IPS-15b (cell line): ENCODE measurements at regions not wholly inside any gene's neighbourhood (a gene's known extent, or its start where the extent isn't known, plus 50 kb on each side); places are given as distances from the start of the nearest gene placed in this dataset.

ENCODE experiments used
- H3K27me3 ChIP-seq: one replicate; pipeline ENCODE4 v1.6.1; 2013; ENCODE audit warnings: low read length; ENCODE audit not compliant: control insufficient read depth, insufficient read depth
- H3K36me3 ChIP-seq: one replicate; pipeline ENCODE4 v1.6.1; 2013; ENCODE audit warnings: low read length; ENCODE audit not compliant: control insufficient read depth, insufficient read depth
- H3K4me1 ChIP-seq: one replicate; pipeline ENCODE4 v1.6.1; 2013; ENCODE audit warnings: mild to moderate bottlenecking, low read length; ENCODE audit not compliant: control insufficient read depth, insufficient read depth
- H3K4me3 ChIP-seq: one replicate; pipeline ENCODE4 v1.5.1; 2013; ENCODE audit warnings: low read depth, low read length
- H3K9ac ChIP-seq: one replicate; pipeline ENCODE4 v1.6.1; 2013; ENCODE audit warnings: low read depth, mild to moderate bottlenecking, low read length
- H3K9me3 ChIP-seq: one replicate; pipeline ENCODE4 v1.6.1; 2013; ENCODE audit warnings: mild to moderate bottlenecking, low read length; ENCODE audit not compliant: control insufficient read depth, insufficient read depth

GRCh38 chr9:118088090-118088489 lies 383.9 kb downstream of the TLR4 start:
- no peaks in the 10 kb centered on the region for H3K4me1 ChIP-seq
- no peak overlapping the region for H3K4me3 ChIP-seq
- no peaks in the 10 kb centered on the region for H3K36me3 ChIP-seq
- H3K27me3 ChIP-seq: no peaks in the 10 kb centered on the region
- H3K9me3 ChIP-seq: no peaks in the 10 kb centered on the region
- H3K9ac ChIP-seq: no peak overlapping the region

GRCh38 chr9:118091226-118091625 lies 387.0 kb downstream of the TLR4 start:
- H3K9ac ChIP-seq: no peak overlapping the region
- H3K27me3 ChIP-seq: no peaks in the 10 kb centered on the region
- no peaks in the 10 kb centered on the region for H3K4me1 ChIP-seq
- no peaks in the 10 kb centered on the region for H3K36me3 ChIP-seq
- no peaks in the 10 kb centered on the region for H3K9me3 ChIP-seq
- H3K4me3 ChIP-seq: no peak overlapping the region

GRCh38 chr9:118091711-118092500 lies 387.7 kb downstream of the TLR4 start:
- no peaks in the 10 kb centered on the region for H3K4me1 ChIP-seq
- no peak overlapping the region for H3K9ac ChIP-seq
- H3K4me3 ChIP-seq: no peak overlapping the region
- H3K27me3 ChIP-seq: no peaks in the 10 kb centered on the region
- no peaks in the 10 kb centered on the region for H3K36me3 ChIP-seq
- no peaks in the 10 kb centered on the region for H3K9me3 ChIP-seq

GRCh38 chr9:118094387-118094786 lies 390.2 kb downstream of the TLR4 start:
- no peaks in the 10 kb centered on the region for H3K4me1 ChIP-seq

DNA sequence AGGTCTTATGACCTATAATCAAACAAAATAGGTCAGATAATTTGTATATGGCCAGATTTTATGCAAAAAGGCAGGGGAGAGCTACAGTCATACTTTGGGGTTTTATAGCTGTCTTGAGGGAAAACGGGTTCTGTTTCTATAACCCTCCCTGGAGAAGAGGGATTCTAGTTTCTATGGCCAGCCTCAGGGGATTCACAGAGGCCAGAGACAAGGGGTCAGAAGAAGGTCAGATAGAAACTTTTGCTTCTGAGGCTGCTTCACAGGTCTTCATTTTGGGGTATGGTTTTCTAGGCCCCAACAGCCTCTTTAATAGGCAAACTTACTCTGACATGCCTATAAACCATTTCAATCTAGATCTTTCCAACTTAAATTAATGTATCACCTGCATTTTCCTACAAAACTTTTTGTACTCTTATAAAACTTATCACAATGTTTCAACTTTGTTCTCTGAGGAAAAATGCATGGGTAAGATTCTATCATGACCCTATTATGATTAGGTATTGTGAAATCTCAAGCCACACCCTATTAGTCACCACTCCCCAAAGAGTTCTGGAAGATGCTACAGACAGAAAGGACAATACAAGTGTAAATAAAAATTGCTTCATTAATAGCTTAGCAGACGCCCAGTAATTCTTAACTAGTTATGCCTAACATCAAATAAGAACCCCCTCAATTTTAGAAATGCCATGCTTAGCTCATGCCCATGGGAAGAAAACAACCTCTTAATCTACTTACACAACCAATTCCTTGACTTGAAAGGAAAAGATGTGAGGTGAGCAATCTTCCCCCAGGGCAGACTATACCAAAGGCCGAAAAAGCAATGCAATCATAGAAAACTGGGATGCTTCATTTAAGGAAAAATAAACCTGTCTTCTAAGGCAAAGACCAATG lies 396.6 kb downstream of the TLR4 start:
- Histone ChIP-seq H3K4me1 (no peaks in the 10 kb centered on the region), H3K27me3 (no peaks in the 10 kb centered on the region), H3K4me3 (no peak overlapping the region), H3K9me3 (no peaks in the 10 kb centered on the region), H3K36me3 (no peaks in the 10 kb centered on the region), H3K9ac (no peak overlapping the region)

More at GRCh38 chr9:118094387-118094786, 390.2 kb downstream of the TLR4 start:
- Histone ChIP-seq H3K36me3 (no peaks in the 10 kb centered on the region), H3K9me3 (no peaks in the 10 kb centered on the region), H3K27me3 (no peaks in the 10 kb centered on the region), H3K9ac (no peak overlapping the region), H3K4me3 (no peak overlapping the region)

GRCh38 chr9:118104363-118104762 lies 400.2 kb downstream of the TLR4 start:
- Histone ChIP-seq H3K36me3 (no peaks in the 10 kb centered on the region), H3K4me3 (no peak overlapping the region), H3K9me3 (no peaks in the 10 kb centered on the region), H3K4me1 (no peaks in the 10 kb centered on the region), H3K27me3 (no peaks in the 10 kb centered on the region), H3K9ac (no peak overlapping the region)

DNA sequence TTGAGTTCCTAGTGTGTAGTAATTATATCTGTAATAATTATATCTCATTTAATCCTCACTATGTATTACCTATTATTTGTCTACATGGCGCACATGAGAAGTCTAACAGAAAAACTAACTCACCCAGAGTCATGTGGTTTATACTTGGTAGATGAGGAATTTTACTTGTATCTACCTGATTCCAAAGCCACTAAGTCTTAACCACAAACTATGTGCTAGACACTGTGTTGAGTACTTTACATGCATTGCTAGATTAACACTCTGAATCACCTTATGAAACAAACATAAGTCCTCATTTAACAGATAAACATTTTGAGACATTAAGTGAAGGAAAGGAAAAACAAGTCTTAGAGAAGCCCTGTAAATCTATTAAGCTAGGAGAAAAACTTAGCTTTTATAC lies 404.8 kb downstream of the TLR4 start:
- Histone ChIP-seq H3K4me3 (no peak overlapping the region), H3K4me1 (no peaks in the 10 kb centered on the region), H3K36me3 (no peaks in the 10 kb centered on the region), H3K9ac (no peak overlapping the region), H3K27me3 (no peaks in the 10 kb centered on the region), H3K9me3 (no peaks in the 10 kb centered on the region)

GRCh38 chr9:118109542-118109941 lies 405.3 kb downstream of the TLR4 start:
- no peaks in the 10 kb centered on the region for H3K36me3 ChIP-seq
- H3K27me3 ChIP-seq: no peaks in the 10 kb centered on the region
- H3K9me3 ChIP-seq: no peaks in the 10 kb centered on the region
- H3K9ac ChIP-seq: no peak overlapping the region
- no peaks in the 10 kb centered on the region for H3K4me1 ChIP-seq
- H3K4me3 ChIP-seq: no peak overlapping the region

DNA sequence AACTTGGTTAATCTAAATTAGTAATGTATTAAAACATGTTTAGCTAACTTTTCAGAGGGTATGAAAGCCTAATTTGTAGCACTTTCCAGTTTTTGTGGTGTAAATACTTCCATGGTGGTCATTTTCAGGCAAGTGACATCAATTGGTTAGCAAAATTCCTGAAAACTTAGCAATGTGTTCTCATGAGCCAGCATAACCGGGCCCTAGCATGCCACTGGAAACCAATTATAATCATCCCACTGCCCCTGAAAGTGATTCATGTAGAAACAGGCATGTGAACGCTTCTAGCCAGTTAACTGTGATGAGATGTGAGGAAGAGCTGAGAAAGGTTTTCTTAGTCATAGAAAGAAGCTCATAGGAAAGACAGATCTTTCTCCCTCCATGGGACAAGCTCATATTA lies 417.2 kb downstream of the TLR4 start:
- Histone ChIP-seq H3K4me1 (peaks cover 2% of the 10 kb centered on the region), H3K9ac (no peak overlapping the region), H3K36me3 (no peaks in the 10 kb centered on the region), H3K4me3 (no peak overlapping the region), H3K9me3 (no peaks in the 10 kb centered on the region), H3K27me3 (no peaks in the 10 kb centered on the region)

DNA sequence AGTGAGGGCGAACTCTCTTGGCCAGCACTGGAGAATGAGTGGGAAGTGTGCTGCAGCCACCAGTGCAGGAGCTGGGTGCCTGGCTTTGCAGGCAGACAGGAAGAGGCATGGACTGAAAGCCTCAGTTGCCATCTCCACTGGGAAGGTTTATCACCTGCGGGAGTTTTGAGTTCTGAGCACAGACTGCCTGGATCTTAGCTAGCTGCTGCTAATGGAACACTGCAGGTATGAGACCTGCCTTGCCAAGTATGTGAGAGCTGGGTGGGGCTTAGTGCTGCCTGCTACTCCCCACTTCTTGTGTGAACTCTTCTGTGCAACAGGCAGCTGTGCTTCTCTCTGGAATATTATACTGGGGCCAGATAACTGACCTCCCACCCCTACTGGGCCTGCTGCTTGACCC lies 424.1 kb downstream of the TLR4 start:
- H3K4me1 ChIP-seq: no peaks in the 10 kb centered on the region
- H3K4me3 ChIP-seq: no peak overlapping the region
- no peaks in the 10 kb centered on the region for H3K9me3 ChIP-seq
- H3K27me3 ChIP-seq: no peaks in the 10 kb centered on the region
- no peaks in the 10 kb centered on the region for H3K36me3 ChIP-seq
- H3K9ac ChIP-seq: no peak overlapping the region

- H3K9me3 ChIP-seq: no peaks in the 10 kb centered on the region
Measured at GRCh38 chr9:118129541-118129940, 425.3 kb downstream of the TLR4 start.

DNA sequence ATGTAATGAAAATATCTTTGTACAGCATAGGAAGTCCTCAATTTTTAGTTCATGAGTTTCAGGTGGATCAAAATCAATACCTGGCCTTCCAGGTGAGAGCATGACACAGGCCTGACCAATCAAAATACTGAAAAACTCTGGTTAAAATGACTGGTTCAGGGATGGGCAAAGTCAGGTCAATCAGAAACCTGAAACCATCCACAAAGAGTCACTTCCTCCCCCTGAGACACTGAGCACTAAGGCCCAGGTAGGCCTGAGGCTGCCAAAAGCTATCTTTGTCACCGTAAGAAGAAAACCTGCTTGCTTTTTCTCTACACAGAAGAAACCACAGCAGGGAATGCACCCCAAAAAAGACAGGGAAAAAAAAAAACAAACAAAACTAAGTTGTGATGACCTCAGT lies 444.8 kb downstream of the TLR4 start:
- Histone ChIP-seq H3K27me3 (no peaks in the 10 kb centered on the region), H3K9me3 (no peaks in the 10 kb centered on the region), H3K36me3 (no peaks in the 10 kb centered on the region), H3K4me1 (no peaks in the 10 kb centered on the region), H3K4me3 (no peak overlapping the region), H3K9ac (no peak overlapping the region)

More at GRCh38 chr9:118129541-118129940, 425.3 kb downstream of the TLR4 start:
- Histone ChIP-seq H3K4me1 (no peaks in the 10 kb centered on the region), H3K4me3 (no peak overlapping the region), H3K9ac (no peak overlapping the region), H3K27me3 (no peaks in the 10 kb centered on the region), H3K36me3 (no peaks in the 10 kb centered on the region)
